ENCODE measurements at regions not wholly inside any gene's neighbourhood (a gene's known extent, or its start where the extent isn't known, plus 50 kb on each side); places are given as distances from the start of the nearest gene placed in this dataset.
A peak's percentile ranks its signal among the peaks of the same experiment; 100 is the strongest.

- Histone ChIP-seq H3K36me3 (ENCODE audit: control insufficient read depth, insufficient read depth, low read length) (no peaks in the 10 kb centered on the region), H3K79me1 (ENCODE audit: low read length) (no peaks in the 10 kb centered on the region), H3K18ac (ENCODE audit: low read length) (no peak overlapping the region), H2BK15ac (replicated peaks; ENCODE audit: low read depth) (no peak overlapping the region), H3K4me3 (ENCODE audit: low read length) (no peak overlapping the region), H3K56ac (ENCODE audit: low read length) (no peak overlapping the region), H2AK5ac (ENCODE audit: low read length) (no peak overlapping the region), H3K9ac (ENCODE audit: low read length) (no peak overlapping the region), H3K4ac (ENCODE audit: low read depth, low read length) (no peak overlapping the region), H3K4me1 (ENCODE audit: control insufficient read depth, low read depth, low read length) (no peaks in the 10 kb centered on the region), H3K79me2 (ENCODE audit: control insufficient read depth, insufficient read depth, low read length) (no peaks in the 10 kb centered on the region), H2BK5ac (ENCODE audit: low read length) (no peak overlapping the region), H4K8ac (ENCODE audit: low read depth, low read length) (no peak overlapping the region), H2BK120ac (ENCODE audit: low read depth, low read length) (no peak overlapping the region), H3K27ac (ENCODE audit: low read depth, low read length) (no peak overlapping the region), H4K5ac (ENCODE audit: low read length) (no peak overlapping the region), H3K4me2 (ENCODE audit: low read length) (no peak overlapping the region), H3K23ac (ENCODE audit: low read length) (no peak overlapping the region), H3K27me3 (ENCODE audit: insufficient read depth, low read length, poor library complexity) (no peaks in the 10 kb centered on the region)
- WGBS (ENCODE audit: extremely low coverage, insufficient coverage, low lambda C conversion rate) = no CpG with 5 or more reads among the region's 4 CpGs
- DNase-seq = no peak
Observed at GRCh38 chr14:65835501-65835900, 423.0 kb downstream of the FUT8 start.

- Histone ChIP-seq H2AK5ac (ENCODE audit: low read length) (no peak overlapping the region), H3K4me1 (ENCODE audit: control insufficient read depth, low read depth, low read length) (no peaks in the 10 kb centered on the region), H3K18ac (ENCODE audit: low read length) (no peak overlapping the region), H2BK5ac (ENCODE audit: low read length) (no peak overlapping the region), H3K27ac (ENCODE audit: low read depth, low read length) (no peak overlapping the region), H2BK15ac (replicated peaks; ENCODE audit: low read depth) (no peak overlapping the region), H4K5ac (ENCODE audit: low read length) (no peak overlapping the region), H3K23ac (ENCODE audit: low read length) (no peak overlapping the region), H3K4me2 (ENCODE audit: low read length) (no peak overlapping the region), H3K36me3 (ENCODE audit: control insufficient read depth, insufficient read depth, low read length) (no peaks in the 10 kb centered on the region), H3K4me3 (ENCODE audit: low read length) (no peak overlapping the region), H3K79me1 (ENCODE audit: low read length) (no peaks in the 10 kb centered on the region), H3K4ac (ENCODE audit: low read depth, low read length) (no peak overlapping the region), H2BK120ac (ENCODE audit: low read depth, low read length) (no peak overlapping the region), H3K9ac (ENCODE audit: low read length) (no peak overlapping the region), H3K27me3 (ENCODE audit: insufficient read depth, low read length, poor library complexity) (no peaks in the 10 kb centered on the region), H3K79me2 (ENCODE audit: control insufficient read depth, insufficient read depth, low read length) (no peaks in the 10 kb centered on the region), H3K56ac (ENCODE audit: low read length) (no peak overlapping the region), H4K8ac (ENCODE audit: low read depth, low read length) (no peak overlapping the region)
- no CpG with 5 or more reads among the region's 5 CpGs for WGBS (ENCODE audit: extremely low coverage, insufficient coverage, low lambda C conversion rate)
- no peak for DNase-seq
Observed at GRCh38 chr14:65838565-65838964, 426.0 kb downstream of the FUT8 start.

- no CpG with 5 or more reads among the region's 6 CpGs for WGBS (ENCODE audit: extremely low coverage, insufficient coverage, low lambda C conversion rate)
- no peak for DNase-seq
- Histone ChIP-seq H4K8ac (ENCODE audit: low read depth, low read length) (no peak overlapping the region), H3K27me3 (ENCODE audit: insufficient read depth, low read length, poor library complexity) (no peaks in the 10 kb centered on the region), H2AK5ac (ENCODE audit: low read length) (no peak overlapping the region), H3K36me3 (ENCODE audit: control insufficient read depth, insufficient read depth, low read length) (no peaks in the 10 kb centered on the region), H3K18ac (ENCODE audit: low read length) (no peak overlapping the region), H3K4ac (ENCODE audit: low read depth, low read length) (no peak overlapping the region), H3K56ac (ENCODE audit: low read length) (no peak overlapping the region), H2BK5ac (ENCODE audit: low read length) (no peak overlapping the region), H3K4me1 (ENCODE audit: control insufficient read depth, low read depth, low read length) (no peaks in the 10 kb centered on the region), H3K79me2 (ENCODE audit: control insufficient read depth, insufficient read depth, low read length) (no peaks in the 10 kb centered on the region), H4K5ac (ENCODE audit: low read length) (no peak overlapping the region), H3K4me3 (ENCODE audit: low read length) (no peak overlapping the region), H3K23ac (ENCODE audit: low read length) (no peak overlapping the region), H3K79me1 (ENCODE audit: low read length) (no peaks in the 10 kb centered on the region), H3K27ac (ENCODE audit: low read depth, low read length) (no peak overlapping the region), H2BK120ac (ENCODE audit: low read depth, low read length) (no peak overlapping the region), H2BK15ac (replicated peaks; ENCODE audit: low read depth) (no peak overlapping the region), H3K9ac (ENCODE audit: low read length) (no peak overlapping the region), H3K4me2 (ENCODE audit: low read length) (no peak overlapping the region)
Observed at GRCh38 chr14:65840118-65840751, 427.7 kb downstream of the FUT8 start.

- Histone ChIP-seq H3K79me2 (ENCODE audit: control insufficient read depth, insufficient read depth, low read length) (no peaks in the 10 kb centered on the region), H3K4me2 (ENCODE audit: low read length) (no peak overlapping the region), H3K56ac (ENCODE audit: low read length) (no peak overlapping the region), H3K79me1 (ENCODE audit: low read length) (no peaks in the 10 kb centered on the region), H2BK15ac (replicated peaks; ENCODE audit: low read depth) (no peak overlapping the region), H3K27me3 (ENCODE audit: insufficient read depth, low read length, poor library complexity) (no peaks in the 10 kb centered on the region), H3K23ac (ENCODE audit: low read length) (no peak overlapping the region), H2BK5ac (ENCODE audit: low read length) (no peak overlapping the region), H4K5ac (ENCODE audit: low read length) (no peak overlapping the region), H3K4me1 (ENCODE audit: control insufficient read depth, low read depth, low read length) (no peaks in the 10 kb centered on the region), H3K4me3 (ENCODE audit: low read length) (no peak overlapping the region), H3K27ac (ENCODE audit: low read depth, low read length) (no peak overlapping the region), H3K4ac (ENCODE audit: low read depth, low read length) (no peak overlapping the region), H4K8ac (ENCODE audit: low read depth, low read length) (no peak overlapping the region), H3K9ac (ENCODE audit: low read length) (no peak overlapping the region), H2AK5ac (ENCODE audit: low read length) (no peak overlapping the region), H2BK120ac (ENCODE audit: low read depth, low read length) (no peak overlapping the region), H3K18ac (ENCODE audit: low read length) (no peak overlapping the region), H3K36me3 (ENCODE audit: control insufficient read depth, insufficient read depth, low read length) (no peaks in the 10 kb centered on the region)
- no CpG with 5 or more reads among the region's 1 CpG for WGBS (ENCODE audit: extremely low coverage, insufficient coverage, low lambda C conversion rate)
- no peak for DNase-seq
Observed at GRCh38 chr14:65840786-65841185, 428.3 kb downstream of the FUT8 start.

- no peak overlapping the region for H2BK120ac ChIP-seq (ENCODE audit: low read depth, low read length)
- no peaks in the 10 kb centered on the region for H3K36me3 ChIP-seq (ENCODE audit: control insufficient read depth, insufficient read depth, low read length)
- H3K18ac ChIP-seq (ENCODE audit: low read length) = no peak overlapping the region
- H3K79me1 ChIP-seq (ENCODE audit: low read length) = no peaks in the 10 kb centered on the region
- DNase-seq = no peak
- no peak overlapping the region for H3K4ac ChIP-seq (ENCODE audit: low read depth, low read length)
- no peak overlapping the region for H4K8ac ChIP-seq (ENCODE audit: low read depth, low read length)
- H3K9ac ChIP-seq (ENCODE audit: low read length) = no peak overlapping the region
- no peak overlapping the region for H2AK5ac ChIP-seq (ENCODE audit: low read length)
- H3K56ac ChIP-seq (ENCODE audit: low read length) = no peak overlapping the region
- no peak overlapping the region for H3K27ac ChIP-seq (ENCODE audit: low read depth, low read length)
- no peaks in the 10 kb centered on the region for H3K79me2 ChIP-seq (ENCODE audit: control insufficient read depth, insufficient read depth, low read length)
- H3K4me1 ChIP-seq (ENCODE audit: control insufficient read depth, low read depth, low read length) = no peaks in the 10 kb centered on the region
- H4K5ac ChIP-seq (ENCODE audit: low read length) = no peak overlapping the region
- H3K23ac ChIP-seq (ENCODE audit: low read length) = no peak overlapping the region
- peak overlapping the region; percentile 23 for H2BK15ac ChIP-seq (replicated peaks; ENCODE audit: low read depth)
- H3K27me3 ChIP-seq (ENCODE audit: insufficient read depth, low read length, poor library complexity) = no peaks in the 10 kb centered on the region
- no peak overlapping the region for H3K4me2 ChIP-seq (ENCODE audit: low read length)
- WGBS (ENCODE audit: extremely low coverage, insufficient coverage, low lambda C conversion rate) = no CpG with 5 or more reads among the region's 2 CpGs
- H2BK5ac ChIP-seq (ENCODE audit: low read length) = no peak overlapping the region
- no peak overlapping the region for H3K4me3 ChIP-seq (ENCODE audit: low read length)
Observed at GRCh38 chr14:65846196-65846868, 433.8 kb downstream of the FUT8 start.

All from mesendoderm (in vitro differentiated cells).